Testis (tissue), 2 donors: ENCODE measurements at regions not wholly inside any gene's neighbourhood (a gene's known extent, or its start where the extent isn't known, plus 50 kb on each side); places are given as distances from the start of the nearest gene placed in this dataset.

Source experiments
- DNase-seq: peaks from one replicate; pipeline ENCODE4 v3.0.0-alpha.2; 2019
- H3K27ac ChIP-seq, 2 donors: fragments of 200-600 bp; sonication (generic); one replicate each; pipeline ENCODE4 v1.5.1; 2019
- H3K27me3 ChIP-seq: fragments of 200-600 bp; sonication (generic); one replicate; pipeline ENCODE4 v1.5.1; 2019
- H3K36me3 ChIP-seq: fragments of 200-600 bp; sonication (generic); one replicate; pipeline ENCODE4 v1.5.1; 2017; ENCODE audit warnings: low read depth; ENCODE audit errors: missing control alignments
- H3K4me1 ChIP-seq: fragments of 200-600 bp; sonication (generic); one replicate; pipeline ENCODE4 v1.5.1; 2019
- H3K4me3 ChIP-seq, 2 donors: fragments of 200-600 bp; sonication (generic); one replicate each; pipeline ENCODE4 v1.5.1; 2017 to 2019
- H3K9me3 ChIP-seq: fragments of 200-600 bp; sonication (generic); one replicate; pipeline ENCODE4 v1.5.1; 2017
- CTCF ChIP-seq, 3 experiments: fragments of 450-650 bp in 2 of 3; fragments of 200-600 bp in 1 of 3; sonication (generic) in 1 of 3; IDR thresholded peaks; one replicate each; pipeline ENCODE4 v1.5.1; 2016 to 2019; ENCODE audit warnings: antibody characterized with exemption in 3 of 3, mild to moderate bottlenecking in 2 of 3, moderate library complexity in 1 of 3
- POLR2A ChIP-seq: fragments of 450-650 bp; IDR thresholded peaks from one replicate; pipeline ENCODE4 v1.6.1; 2017; ENCODE audit warnings: antibody characterized with exemption, mild to moderate bottlenecking, moderate library complexity
- WGBS, 2 donors: methylation state at CpG; one replicate each; pipeline ENCODE4 v1.1.5; 2018; 5-methylcytosine and 5-hydroxymethylcytosine counted together
- intact Hi-C: fragments of 100-400 bp; cut with DNase I; formaldehyde crosslinking; loops from one replicate; pipeline ENCODE4 v1.15.1; 2023; ENCODE audit warnings: low total_unique reads

- Histone ChIP-seq H3K9me3 (no peaks in the 10 kb centered on the region), H3K4me1 (no peaks in the 10 kb centered on the region), H3K36me3 (no peaks in the 10 kb centered on the region), H3K27ac (no peak overlapping the region), H3K27me3 (no peaks in the 10 kb centered on the region), H3K4me3 (no peak overlapping the region)
- no peak for DNase-seq
- intact Hi-C loops: no loop called here
- TF ChIP-seq POLR2A: no peak
- no peak for TF ChIP-seq CTCF (IDR thresholded peaks at IDR 0.05)
- 79 to 81% methylated on average over 3 of the region's 3 CpGs for WGBS, 2 donors
Observed at GRCh38 chr4:141391771-141392170, 171.1 kb downstream of the ZNF330 start.

GRCh38 chr4:141395246-141395830, 174.6 kb downstream of the ZNF330 start:
- TF ChIP-seq CTCF (IDR thresholded peaks at IDR 0.05) (no peak), POLR2A (no peak)
- H3K9me3 ChIP-seq: no peaks in the 10 kb centered on the region
- no peaks in the 10 kb centered on the region for H3K36me3 ChIP-seq
- DNase-seq: no peak
- intact Hi-C loops: no loop called here
- H3K4me1 ChIP-seq: no peaks in the 10 kb centered on the region
- H3K27ac ChIP-seq: no peak overlapping the region
- H3K27me3 ChIP-seq: no peaks in the 10 kb centered on the region
- 96 to 97% methylated on average over 1 of the region's 1 CpG for WGBS, 2 donors
- no peak overlapping the region for H3K4me3 ChIP-seq

- TF ChIP-seq POLR2A: no peak
- TF ChIP-seq CTCF (IDR thresholded peaks at IDR 0.05): no peak
- H3K9me3 ChIP-seq: no peaks in the 10 kb centered on the region
- H3K36me3 ChIP-seq: no peaks in the 10 kb centered on the region
- no peak for DNase-seq
- no peaks in the 10 kb centered on the region for H3K27me3 ChIP-seq
- intact Hi-C loops: no loop called here
- H3K4me3 ChIP-seq: no peak overlapping the region
- no peaks in the 10 kb centered on the region for H3K4me1 ChIP-seq
- 88 to 96% methylated on average over 5 of the region's 5 CpGs for WGBS, 2 donors
- no peak overlapping the region for H3K27ac ChIP-seq
Observed at GRCh38 chr4:141395919-141396318, 175.2 kb downstream of the ZNF330 start.

- Histone ChIP-seq H3K9me3 (peaks cover 3% of the 10 kb centered on the region), H3K4me1 (no peaks in the 10 kb centered on the region), H3K27ac (no peak overlapping the region), H3K4me3 (no peak overlapping the region), H3K27me3 (no peaks in the 10 kb centered on the region), H3K36me3 (no peaks in the 10 kb centered on the region)
- TF ChIP-seq POLR2A: no peak
- TF ChIP-seq CTCF (IDR thresholded peaks at IDR 0.05): no peak
- 79 to 80% methylated on average over 5 of the region's 5 CpGs for WGBS, 2 donors
- intact Hi-C loops: no loop called here
- no peak for DNase-seq
Observed at GRCh38 chr4:141402712-141403111, 182.0 kb downstream of the ZNF330 start.

GRCh38 chr4:141403782-141404181, 183.1 kb downstream of the ZNF330 start:
- Histone ChIP-seq H3K36me3 (no peaks in the 10 kb centered on the region), H3K27me3 (no peaks in the 10 kb centered on the region), H3K9me3 (peaks cover 3% of the 10 kb centered on the region), H3K4me3 (no peak overlapping the region), H3K4me1 (no peaks in the 10 kb centered on the region), H3K27ac (no peak overlapping the region)
- no peak for DNase-seq
- intact Hi-C loops: no loop called here
- TF ChIP-seq CTCF (IDR thresholded peaks at IDR 0.05) (no peak), POLR2A (no peak)
- WGBS, 2 donors: 86 to 89% methylated on average over 2 of the region's 2 CpGs
